ENCODE measurements at regions not wholly inside any gene's neighbourhood (a gene's known extent, or its start where the extent isn't known, plus 50 kb on each side); places are given as distances from the start of the nearest gene placed in this dataset.

- TF ChIP-seq POLR2A (IDR thresholded peaks at IDR 0.05; ENCODE audit: low read depth, low read length) (no peak), POLR2AphosphoS5 (IDR thresholded peaks at IDR 0.05; ENCODE audit: insufficient read depth, low read depth, low read length) (no peak), CTCF (IDR thresholded peaks at IDR 0.05; ENCODE audit: extremely low read depth in 1 of 2, insufficient read depth in 1 of 2, low read depth in 1 of 2, low read length in 2 of 2) (no peak), MAX (IDR thresholded peaks at IDR 0.05; ENCODE audit: insufficient read depth, insufficient read length) (no peak), JUN (IDR thresholded peaks at IDR 0.05; ENCODE audit: borderline replicate concordance, insufficient read depth, insufficient read length, low read depth) (no peak), FOS (IDR thresholded peaks at IDR 0.05; ENCODE audit: borderline replicate concordance, insufficient read depth, low read length) (no peak)
Observed at GRCh38 chr7:21184942-21185652, 242.8 kb upstream of the SP4 start.

Data from endothelial cell of umbilical vein (primary cell).